ENCODE measurements at regions not wholly inside any gene's neighbourhood (a gene's known extent, or its start where the extent isn't known, plus 50 kb on each side); places are given as distances from the start of the nearest gene placed in this dataset.
"Not testable (repeated sequence)": the region's sequence is repeated elsewhere in the genome, so short reads cannot be mapped to it uniquely, and the experiment has no call there.

- no peak for DNase-seq
Observed at GRCh38 chr13:26883613-26884257, 123.1 kb upstream of the GPR12 start.

GRCh38 chr13:26882731-26883130, 122.1 kb upstream of the GPR12 start:
- no peak for DNase-seq

- no peak for DNase-seq
Observed at GRCh38 chr13:26881154-26881553, 120.6 kb upstream of the GPR12 start.

GRCh38 chr13:26880735-26881134, 120.1 kb upstream of the GPR12 start:
- DNase-seq: no peak

- DNase-seq: no peak
Observed at GRCh38 chr13:26878438-26878837, 117.9 kb upstream of the GPR12 start.

- DNase-seq: no peak
Observed at GRCh38 chr13:26873386-26873698, 112.8 kb upstream of the GPR12 start.

GRCh38 chr13:26872525-26873385, 112.2 kb upstream of the GPR12 start:
- DNase-seq: peak; percentile 44 to 71

GRCh38 chr13:26867451-26868091, 107.0 kb upstream of the GPR12 start:
- DNase-seq: peak in 1 of 2 donors; percentile 17

- no peak for DNase-seq
Observed at GRCh38 chr13:26864576-26864975, 104.0 kb upstream of the GPR12 start.

GRCh38 chr13:26861941-26862340, 101.4 kb upstream of the GPR12 start:
- no peak for DNase-seq

GRCh38 chr13:26855921-26856320, 95.3 kb upstream of the GPR12 start:
- DNase-seq: no peak

GRCh38 chr13:26855071-26855470, 94.5 kb upstream of the GPR12 start:
- DNase-seq: no peak

GRCh38 chr13:26853323-26853722, 92.7 kb upstream of the GPR12 start:
- DNase-seq: no peak

GRCh38 chr13:26847281-26847680, 86.7 kb upstream of the GPR12 start:
- no peak for DNase-seq

GRCh38 chr13:26845063-26845462, 84.5 kb upstream of the GPR12 start:
- DNase-seq: not testable (repeated sequence)

- no peak for DNase-seq
Observed at GRCh38 chr13:26839682-26840081, 79.1 kb upstream of the GPR12 start.

- DNase-seq: no peak
Observed at GRCh38 chr13:26838821-26839220, 78.2 kb upstream of the GPR12 start.

- no peak for DNase-seq
Observed at GRCh38 chr13:26837997-26838396, 77.4 kb upstream of the GPR12 start.

- no peak for DNase-seq
Observed at GRCh38 chr13:26837102-26837501, 76.5 kb upstream of the GPR12 start.

- no peak for DNase-seq
Observed at GRCh38 chr13:26836626-26837025, 76.0 kb upstream of the GPR12 start.

GRCh38 chr13:26834646-26835045, 74.1 kb upstream of the GPR12 start:
- no peak for DNase-seq

GRCh38 chr13:26831336-26831908, 70.8 kb upstream of the GPR12 start:
- DNase-seq: no peak

GRCh38 chr13:26829716-26830115, 69.1 kb upstream of the GPR12 start:
- DNase-seq: no peak

- DNase-seq: no peak
Observed at GRCh38 chr13:26824581-26824980, 64.0 kb upstream of the GPR12 start.
